GM18499 (cell line): ENCODE measurements at regions not wholly inside any gene's neighbourhood (a gene's known extent, or its start where the extent isn't known, plus 50 kb on each side); places are given as distances from the start of the nearest gene placed in this dataset.
"Not testable (repeated sequence)": the region's sequence is repeated elsewhere in the genome, so short reads cannot be mapped to it uniquely, and the experiment has no call there.

Experiments used
- ATAC-seq: cut with Tn5 transposase; IDR thresholded peaks from one replicate; pipeline ENCODE4 v1.9.1; 2021; ENCODE audit warnings: moderate number of reproducible peaks; ENCODE audit not compliant: insufficient read depth, unreplicated experiment

GRCh38 chr1:121001090-121001726 lies 111.6 kb downstream of the PPIAL4A start:
- not testable (repeated sequence) for ATAC-seq

- not testable (repeated sequence) for ATAC-seq
These were observed 113.7 kb downstream of the PPIAL4A start for GRCh38 chr1:121003230-121003629.

GRCh38 chr1:121006826-121007225 lies 117.3 kb downstream of the PPIAL4A start:
- ATAC-seq, result not testable (repeated sequence)

- ATAC-seq, result not testable (repeated sequence)
These were observed 118.2 kb downstream of the PPIAL4A start for GRCh38 chr1:121007755-121008154.

- ATAC-seq, result not testable (repeated sequence)
These were observed 119.1 kb downstream of the PPIAL4A start for GRCh38 chr1:121008512-121009215.

- not testable (repeated sequence) for ATAC-seq
These were observed 119.9 kb downstream of the PPIAL4A start for GRCh38 chr1:121009216-121010057.

- not testable (repeated sequence) for ATAC-seq
These were observed 120.6 kb downstream of the PPIAL4A start for GRCh38 chr1:121010141-121010540.

GRCh38 chr1:121013181-121013580 lies 123.6 kb downstream of the PPIAL4A start:
- not testable (repeated sequence) for ATAC-seq

GRCh38 chr1:121016182-121017028 lies 126.8 kb downstream of the PPIAL4A start:
- peak; percentile 70 for ATAC-seq

- ATAC-seq, result not testable (repeated sequence)
These were observed 130.3 kb downstream of the PPIAL4A start for GRCh38 chr1:121019715-121020349.

GRCh38 chr1:121020350-121021236 lies 131.0 kb downstream of the PPIAL4A start:
- not testable (repeated sequence) for ATAC-seq

GRCh38 chr1:121021716-121022115 lies 132.1 kb downstream of the PPIAL4A start:
- not testable (repeated sequence) for ATAC-seq

- not testable (repeated sequence) for ATAC-seq
These were observed 143.4 kb downstream of the PPIAL4A start for GRCh38 chr1:121032878-121033494.

- ATAC-seq, result not testable (repeated sequence)
These were observed 147.2 kb downstream of the PPIAL4A start for GRCh38 chr1:121036792-121037191.

- ATAC-seq, result not testable (repeated sequence)
These were observed 143.2 kb downstream of the FAM72B start for GRCh38 chr1:121040974-121041373.

- not testable (repeated sequence) for ATAC-seq
These were observed 142.6 kb downstream of the FAM72B start for GRCh38 chr1:121041497-121041896.

- not testable (repeated sequence) for ATAC-seq
These were observed 141.3 kb downstream of the FAM72B start for GRCh38 chr1:121042882-121043281.

- not testable (repeated sequence) for ATAC-seq
These were observed 135.8 kb downstream of the FAM72B start for GRCh38 chr1:121048293-121048752.
